ENCODE measurements at regions not wholly inside any gene's neighbourhood (a gene's known extent, or its start where the extent isn't known, plus 50 kb on each side); places are given as distances from the start of the nearest gene placed in this dataset.

DNA sequence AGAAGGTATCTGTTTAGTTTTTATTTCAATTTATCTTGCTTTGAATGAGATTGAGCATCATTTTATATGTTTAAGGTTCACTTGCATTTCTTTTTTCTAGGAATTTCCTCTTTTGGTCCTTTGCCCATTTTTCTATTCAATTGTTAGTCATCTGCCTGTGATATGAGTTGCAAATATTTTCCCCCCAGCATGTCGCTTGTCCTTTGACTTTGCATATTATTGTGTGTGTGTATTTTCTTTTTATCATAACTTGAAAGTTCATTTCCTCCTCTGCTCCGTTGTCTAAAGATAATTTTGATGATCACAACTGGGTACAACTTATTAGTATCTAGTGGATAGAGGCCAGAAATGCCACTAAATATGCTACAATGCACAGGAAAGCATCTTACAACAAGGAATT, 132.7 kb upstream of the MDFIC start:
- TF ChIP-seq, protein P1, sequence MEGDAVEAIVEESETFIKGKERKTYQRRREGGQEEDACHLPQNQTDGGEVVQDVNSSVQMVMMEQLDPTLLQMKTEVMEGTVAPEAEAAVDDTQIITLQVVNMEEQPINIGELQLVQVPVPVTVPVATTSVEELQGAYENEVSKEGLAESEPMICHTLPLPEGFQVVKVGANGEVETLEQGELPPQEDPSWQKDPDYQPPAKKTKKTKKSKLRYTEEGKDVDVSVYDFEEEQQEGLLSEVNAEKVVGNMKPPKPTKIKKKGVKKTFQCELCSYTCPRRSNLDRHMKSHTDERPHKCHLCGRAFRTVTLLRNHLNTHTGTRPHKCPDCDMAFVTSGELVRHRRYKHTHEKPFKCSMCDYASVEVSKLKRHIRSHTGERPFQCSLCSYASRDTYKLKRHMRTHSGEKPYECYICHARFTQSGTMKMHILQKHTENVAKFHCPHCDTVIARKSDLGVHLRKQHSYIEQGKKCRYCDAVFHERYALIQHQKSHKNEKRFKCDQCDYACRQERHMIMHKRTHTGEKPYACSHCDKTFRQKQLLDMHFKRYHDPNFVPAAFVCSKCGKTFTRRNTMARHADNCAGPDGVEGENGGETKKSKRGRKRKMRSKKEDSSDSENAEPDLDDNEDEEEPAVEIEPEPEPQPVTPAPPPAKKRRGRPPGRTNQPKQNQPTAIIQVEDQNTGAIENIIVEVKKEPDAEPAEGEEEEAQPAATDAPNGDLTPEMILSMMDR (IDR thresholded peaks at IDR 0.05), result no peak
- TF ChIP-seq POLR2A (IDR thresholded peaks at IDR 0.05), result no peak

All from lower leg skin (tissue), 3 donors.